BJ (cell line): ENCODE measurements at regions not wholly inside any gene's neighbourhood (a gene's known extent, or its start where the extent isn't known, plus 50 kb on each side); places are given as distances from the start of the nearest gene placed in this dataset.

Experiments used
- CTCF ChIA-PET: fragments of 350-600 bp; formaldehyde crosslinking; extraction: SDS; loops from one replicate; lab custom pipeline; 2021; ENCODE audit warnings: antibody characterized with exemption, inconsistent platforms; lab: Yijun Ruan, JAX
- POLR2A ChIA-PET: fragments of 300-600 bp; sonication (Branson Sonifier 250); formaldehyde crosslinking; extraction: SDS; loops from one replicate; lab custom pipeline; 2021; ENCODE audit warnings: antibody characterized with exemption; lab: Charles Lee
- DNase-seq: peaks from one replicate; pipeline ENCODE4 v3.0.0-alpha.2; 2011; ENCODE audit warnings: low read depth
- H3K27me3 ChIP-seq: 2 replicates; pipeline ENCODE4 v1.6.0; 2011; ENCODE audit warnings: low read length; ENCODE audit not compliant: control insufficient read depth, insufficient read depth
- H3K36me3 ChIP-seq: 2 replicates; pipeline ENCODE4 v1.5.1; 2011; ENCODE audit warnings: low read length; ENCODE audit not compliant: control insufficient read depth, insufficient read depth
- H3K4me3 ChIP-seq: 2 replicates; pipeline ENCODE4 v1.5.1; 2011; ENCODE audit warnings: low read depth, mild to moderate bottlenecking, control low read depth, low read length
- CTCF ChIP-seq: IDR thresholded peaks from 2 replicates; pipeline ENCODE4 v1.5.1; 2011; ENCODE audit warnings: low read depth, mild to moderate bottlenecking, control low read depth, inconsistent platforms, low read length, moderate library complexity; ENCODE audit not compliant: insufficient read depth

- H3K27me3 ChIP-seq, result no peaks in the 10 kb centered on the region
- DNase-seq, result no peak
- no peak for TF ChIP-seq CTCF
- no peak overlapping the region for H3K4me3 ChIP-seq
- POLR2A ChIA-PET, result no interaction called here
- no peaks in the 10 kb centered on the region for H3K36me3 ChIP-seq
- CTCF ChIA-PET, result no interaction called here
These were observed 363.7 kb upstream of the CHAC2 start for GRCh38 chr2:53403792-53404413.

GRCh38 chr2:53397085-53397484 is 370.5 kb upstream of the CHAC2 start:
- CTCF ChIA-PET, result no interaction called here
- no peak for DNase-seq

GRCh38 chr2:53381271-53381670 is 386.3 kb upstream of the CHAC2 start:
- CTCF ChIA-PET, result no interaction called here

More at GRCh38 chr2:53397085-53397484, 370.5 kb upstream of the CHAC2 start:
- Histone ChIP-seq H3K4me3 (no peak overlapping the region), H3K36me3 (no peaks in the 10 kb centered on the region), H3K27me3 (no peaks in the 10 kb centered on the region)
- POLR2A ChIA-PET, result no interaction called here
- TF ChIP-seq CTCF, result no peak

GRCh38 chr2:53379547-53379946 is 388.1 kb upstream of the CHAC2 start:
- CTCF ChIA-PET, result no interaction called here
- DNase-seq, result no peak
- Histone ChIP-seq H3K36me3 (no peaks in the 10 kb centered on the region), H3K4me3 (no peak overlapping the region), H3K27me3 (no peaks in the 10 kb centered on the region)
- TF ChIP-seq CTCF, result no peak
- POLR2A ChIA-PET, result no interaction called here

More at GRCh38 chr2:53381271-53381670, 386.3 kb upstream of the CHAC2 start:
- Histone ChIP-seq H3K4me3 (no peak overlapping the region), H3K36me3 (no peaks in the 10 kb centered on the region), H3K27me3 (no peaks in the 10 kb centered on the region)
- no peak for TF ChIP-seq CTCF
- no peak for DNase-seq
- POLR2A ChIA-PET, result no interaction called here

GRCh38 chr2:53378791-53379190 is 388.8 kb upstream of the CHAC2 start:
- Histone ChIP-seq H3K36me3 (no peaks in the 10 kb centered on the region), H3K27me3 (no peaks in the 10 kb centered on the region), H3K4me3 (no peak overlapping the region)
- no peak for DNase-seq
- ChIA-PET POLR2A (no interaction called here), CTCF (no interaction called here)
- no peak for TF ChIP-seq CTCF
